PFSK-1 (cell line): ENCODE measurements at regions not wholly inside any gene's neighbourhood (a gene's known extent, or its start where the extent isn't known, plus 50 kb on each side); places are given as distances from the start of the nearest gene placed in this dataset.

ENCODE experiments used
- FOXP2 ChIP-seq: optimal IDR thresholded peaks from 2 replicates; pipeline ENCODE3; 2011; ENCODE audit warnings: borderline replicate concordance, control low read depth, inconsistent platforms; ENCODE audit not compliant: insufficient read depth; ENCODE audit errors: extremely low read length, extremely low read depth
- POLR2AphosphoS5 ChIP-seq: IDR thresholded peaks from 2 replicates; pipeline ENCODE4 v1.6.1; 2012; ENCODE audit warnings: low read depth, mild to moderate bottlenecking, control low read depth, low read length, moderate library complexity
- REST ChIP-seq, 2 experiments: IDR thresholded peaks; 2 replicates each; pipeline versions ENCODE4 v1.6.1 to v1.8.0; 2011 to 2012; ENCODE audit warnings: low read depth in 2 of 2, low read length in 2 of 2, control low read depth in 1 of 2, inconsistent platforms in 1 of 2, mild to moderate bottlenecking in 1 of 2, moderate library complexity in 1 of 2; ENCODE audit not compliant: insufficient read depth in 1 of 2
- SIN3A ChIP-seq: IDR thresholded peaks from 2 replicates; pipeline ENCODE4 v1.6.1; 2012; ENCODE audit warnings: mild to moderate bottlenecking, low read length, moderate library complexity, borderline replicate concordance; ENCODE audit not compliant: insufficient read depth
- TAF1 ChIP-seq: IDR thresholded peaks from 2 replicates; pipeline ENCODE4 v1.6.1; 2012; ENCODE audit warnings: low read length, control low read depth, borderline replicate concordance; ENCODE audit not compliant: insufficient read depth

DNA sequence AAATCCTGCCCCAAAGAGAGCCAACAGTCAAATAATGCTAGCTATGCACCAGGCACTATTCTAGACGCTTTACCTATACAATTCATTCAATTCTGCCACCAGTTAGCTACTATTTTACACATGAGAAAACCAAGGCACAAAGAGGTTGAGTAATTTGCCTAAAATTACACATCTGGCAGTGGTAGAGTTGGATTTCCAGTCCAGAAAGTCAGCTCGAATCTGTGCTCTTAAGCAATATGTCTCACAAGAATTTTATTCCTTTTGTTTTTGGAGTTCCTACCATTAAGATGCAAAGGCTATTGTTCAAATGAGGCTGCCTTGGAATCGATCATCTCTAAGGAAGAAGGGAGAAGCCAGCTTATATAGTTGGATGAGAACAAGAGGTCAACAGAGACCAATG lies 256.9 kb upstream of the RASA1 start:
- TF ChIP-seq POLR2AphosphoS5 (no peak), REST (IDR thresholded peaks at IDR 0.05; ENCODE audit: insufficient read depth in 1 of 2, low read depth in 2 of 2, low read length in 2 of 2) (no peak), FOXP2 (no peak)

DNA sequence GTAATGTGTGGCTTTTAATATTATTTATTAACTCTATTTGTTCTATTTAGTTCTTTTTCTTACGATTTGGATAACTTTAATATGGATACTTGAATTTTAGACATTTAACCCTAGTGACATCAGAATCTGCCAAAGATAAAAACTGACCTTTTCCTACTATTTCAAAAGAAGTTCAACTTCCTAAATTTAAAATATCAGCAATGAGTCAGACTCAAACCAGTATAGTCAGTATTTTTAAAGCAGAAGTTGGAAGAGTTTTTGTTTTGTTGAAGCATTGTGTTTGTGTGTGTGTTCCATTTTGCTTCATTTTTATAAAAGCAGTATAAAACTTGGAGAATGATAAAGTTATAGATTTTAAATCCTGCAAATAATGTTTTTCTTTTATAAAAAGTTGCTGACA lies 251.8 kb upstream of the RASA1 start:
- TF ChIP-seq SIN3A (no peak), FOXP2 (no peak), POLR2AphosphoS5 (no peak), REST (IDR thresholded peaks at IDR 0.05; ENCODE audit: insufficient read depth in 1 of 2, low read depth in 2 of 2, low read length in 2 of 2) (no peak), TAF1 (no peak)

DNA sequence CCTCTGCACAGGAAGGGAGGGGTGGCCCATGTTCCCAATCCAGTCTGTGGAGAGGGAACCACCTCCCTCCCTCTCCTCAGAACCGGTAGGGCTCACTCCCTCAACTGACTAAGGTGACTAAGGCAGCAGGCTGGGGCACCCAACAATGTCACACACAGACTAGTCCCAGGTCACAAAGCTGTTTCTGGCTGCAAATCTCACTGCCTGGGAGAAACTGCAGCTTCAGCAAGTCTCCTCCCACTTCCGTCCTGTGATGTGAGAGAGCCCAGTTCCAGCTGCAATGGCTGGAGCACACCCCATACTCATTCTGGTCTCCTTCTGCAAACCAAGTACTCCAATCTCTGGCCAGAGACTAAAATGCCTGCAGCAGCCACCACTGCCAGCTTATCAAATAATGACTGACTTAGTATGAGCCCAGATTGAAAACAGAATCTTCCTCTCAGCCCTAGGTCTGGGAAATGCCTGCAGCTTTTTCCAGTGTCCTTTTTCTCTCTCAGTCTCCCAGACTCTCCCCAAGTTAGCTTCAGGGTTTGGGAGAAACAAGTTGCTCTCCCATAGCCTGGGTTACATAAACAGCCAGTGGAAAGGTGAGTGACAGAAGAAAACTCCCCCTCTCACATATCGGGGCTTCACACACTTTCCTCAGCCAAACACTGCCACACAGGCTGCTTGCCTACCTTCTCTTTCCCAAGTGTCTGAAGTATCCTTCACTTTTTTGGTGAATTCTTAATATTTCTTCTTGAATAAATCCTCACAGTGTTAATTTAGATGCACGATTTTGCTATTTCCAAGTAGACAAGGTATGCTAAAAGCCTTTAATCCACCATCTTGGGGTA lies 247.4 kb upstream of the RASA1 start:
- TF ChIP-seq TAF1 (no peak), REST (IDR thresholded peaks at IDR 0.05; ENCODE audit: insufficient read depth in 1 of 2, low read depth in 2 of 2, low read length in 2 of 2) (no peak), SIN3A (no peak), POLR2AphosphoS5 (no peak), FOXP2 (no peak)

DNA sequence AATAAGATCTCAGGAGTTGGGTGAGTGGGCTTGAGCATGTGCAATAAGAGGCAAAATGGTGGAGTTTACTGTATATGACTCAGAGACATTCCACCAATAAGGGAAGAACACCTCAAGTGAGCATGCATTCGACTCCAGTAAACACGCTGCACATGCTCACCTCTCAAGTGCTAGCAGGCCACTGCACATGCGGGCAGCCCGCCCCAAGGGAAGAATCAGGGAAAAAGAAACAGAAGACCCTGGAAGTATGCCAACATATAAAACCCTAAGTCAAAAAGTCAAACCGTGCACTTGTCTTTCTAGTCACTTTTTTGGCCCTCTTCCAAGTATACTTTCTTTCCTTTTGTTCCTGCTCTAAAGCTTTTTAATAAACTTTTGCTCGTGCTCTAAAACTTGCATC lies 245.3 kb upstream of the RASA1 start:
- TF ChIP-seq FOXP2 (no peak), TAF1 (no peak), POLR2AphosphoS5 (no peak), SIN3A (no peak), REST (IDR thresholded peaks at IDR 0.05; ENCODE audit: insufficient read depth in 1 of 2, low read depth in 2 of 2, low read length in 2 of 2) (no peak)

DNA sequence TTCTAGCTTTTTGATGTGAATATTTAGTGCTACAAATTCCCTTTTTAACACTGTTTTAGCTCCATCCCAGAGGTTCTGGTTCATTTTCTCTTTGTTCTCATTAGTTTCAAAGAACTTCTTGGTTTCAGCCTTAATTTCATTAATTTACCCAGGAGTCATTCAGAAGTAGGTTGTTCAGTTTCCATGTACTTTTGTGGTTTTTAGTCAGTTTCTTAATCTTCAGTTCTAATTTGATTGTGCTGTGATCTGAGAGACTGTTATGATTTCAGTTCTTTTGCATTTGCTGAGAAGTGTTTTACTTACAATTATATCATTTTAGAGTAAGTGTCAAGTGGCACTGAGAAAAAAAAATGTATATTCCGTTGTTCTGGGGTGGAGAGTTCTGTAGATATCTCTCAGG lies 240.1 kb upstream of the RASA1 start:
- TF ChIP-seq TAF1 (no peak), REST (IDR thresholded peaks at IDR 0.05; ENCODE audit: insufficient read depth in 1 of 2, low read depth in 2 of 2, low read length in 2 of 2) (no peak), FOXP2 (no peak), POLR2AphosphoS5 (no peak), SIN3A (no peak)
